ENCODE measurements at regions not wholly inside any gene's neighbourhood (a gene's known extent, or its start where the extent isn't known, plus 50 kb on each side); places are given as distances from the start of the nearest gene placed in this dataset.

DNA sequence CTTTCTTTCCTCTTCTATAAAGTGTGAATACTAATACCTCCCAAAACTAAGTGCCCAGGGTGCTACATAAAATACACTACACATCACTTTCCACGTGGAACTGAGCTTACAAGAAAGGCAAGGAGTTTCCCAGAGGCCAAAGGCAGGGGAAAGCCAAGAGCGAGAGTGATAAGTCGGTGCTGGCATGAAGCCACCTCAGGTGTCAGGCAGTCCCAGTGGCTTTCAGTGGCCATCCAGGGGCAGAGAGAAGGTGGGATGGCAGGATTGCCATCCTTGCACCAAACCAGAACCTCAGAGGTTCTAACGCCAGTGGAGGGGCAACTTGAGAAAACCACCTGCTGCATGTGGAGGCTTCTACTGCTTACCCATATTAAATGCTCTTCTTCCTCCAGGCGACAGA, 79.7 kb upstream of the DIO3 start:
- no peak overlapping the region for H3K27ac ChIP-seq
- TF ChIP-seq, protein P1, sequence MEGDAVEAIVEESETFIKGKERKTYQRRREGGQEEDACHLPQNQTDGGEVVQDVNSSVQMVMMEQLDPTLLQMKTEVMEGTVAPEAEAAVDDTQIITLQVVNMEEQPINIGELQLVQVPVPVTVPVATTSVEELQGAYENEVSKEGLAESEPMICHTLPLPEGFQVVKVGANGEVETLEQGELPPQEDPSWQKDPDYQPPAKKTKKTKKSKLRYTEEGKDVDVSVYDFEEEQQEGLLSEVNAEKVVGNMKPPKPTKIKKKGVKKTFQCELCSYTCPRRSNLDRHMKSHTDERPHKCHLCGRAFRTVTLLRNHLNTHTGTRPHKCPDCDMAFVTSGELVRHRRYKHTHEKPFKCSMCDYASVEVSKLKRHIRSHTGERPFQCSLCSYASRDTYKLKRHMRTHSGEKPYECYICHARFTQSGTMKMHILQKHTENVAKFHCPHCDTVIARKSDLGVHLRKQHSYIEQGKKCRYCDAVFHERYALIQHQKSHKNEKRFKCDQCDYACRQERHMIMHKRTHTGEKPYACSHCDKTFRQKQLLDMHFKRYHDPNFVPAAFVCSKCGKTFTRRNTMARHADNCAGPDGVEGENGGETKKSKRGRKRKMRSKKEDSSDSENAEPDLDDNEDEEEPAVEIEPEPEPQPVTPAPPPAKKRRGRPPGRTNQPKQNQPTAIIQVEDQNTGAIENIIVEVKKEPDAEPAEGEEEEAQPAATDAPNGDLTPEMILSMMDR (conservative IDR thresholded peaks at IDR 0.05): no peak
- no peak for TF ChIP-seq ZFX (IDR thresholded peaks at IDR 0.05)

DNA sequence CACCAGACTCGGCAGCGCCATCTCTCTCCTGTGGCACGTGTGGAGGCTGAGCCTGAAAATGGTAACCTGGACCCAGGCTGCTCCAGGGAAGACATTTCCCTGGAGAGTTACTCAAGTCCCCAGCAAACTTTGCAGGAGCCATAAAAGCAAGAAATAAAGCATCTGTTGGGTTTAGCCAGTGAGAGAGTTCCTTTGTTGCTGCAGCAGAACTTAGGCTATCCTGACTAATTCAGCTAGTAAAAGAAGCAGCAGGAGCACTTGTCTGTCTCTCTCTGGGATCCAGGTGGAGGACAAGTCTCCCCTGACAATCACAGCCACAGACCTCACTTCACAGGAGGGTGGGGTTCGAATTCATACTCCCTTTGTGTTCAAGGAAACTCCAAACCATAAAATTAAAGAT, 79.2 kb upstream of the DIO3 start:
- TF ChIP-seq ZFX (IDR thresholded peaks at IDR 0.05): no peak
- TF ChIP-seq, protein P1 (conservative IDR thresholded peaks at IDR 0.05): no peak
- H3K27ac ChIP-seq: no peak overlapping the region

DNA sequence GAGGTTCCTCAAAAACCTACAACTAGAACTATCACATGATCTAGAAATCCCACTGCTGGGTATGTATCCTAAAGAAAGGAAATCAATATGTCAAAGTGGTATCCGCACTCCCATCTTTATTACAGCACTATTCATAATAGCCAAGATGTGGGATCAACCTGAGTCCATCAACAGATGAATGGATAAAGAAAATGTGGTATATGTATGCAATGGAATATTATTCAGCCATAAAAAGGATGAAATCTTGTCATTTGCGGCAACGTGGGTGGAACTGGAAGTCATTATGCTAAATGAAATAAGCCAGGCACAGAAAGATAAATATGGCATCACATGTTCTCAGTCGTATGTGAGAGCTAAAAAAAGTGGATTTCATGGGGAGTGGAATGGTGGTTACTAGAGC, 77.5 kb upstream of the DIO3 start:
- TF ChIP-seq, protein P1 (conservative IDR thresholded peaks at IDR 0.05): no peak
- TF ChIP-seq ZFX (IDR thresholded peaks at IDR 0.05): no peak
- H3K27ac ChIP-seq: no peak overlapping the region

DNA sequence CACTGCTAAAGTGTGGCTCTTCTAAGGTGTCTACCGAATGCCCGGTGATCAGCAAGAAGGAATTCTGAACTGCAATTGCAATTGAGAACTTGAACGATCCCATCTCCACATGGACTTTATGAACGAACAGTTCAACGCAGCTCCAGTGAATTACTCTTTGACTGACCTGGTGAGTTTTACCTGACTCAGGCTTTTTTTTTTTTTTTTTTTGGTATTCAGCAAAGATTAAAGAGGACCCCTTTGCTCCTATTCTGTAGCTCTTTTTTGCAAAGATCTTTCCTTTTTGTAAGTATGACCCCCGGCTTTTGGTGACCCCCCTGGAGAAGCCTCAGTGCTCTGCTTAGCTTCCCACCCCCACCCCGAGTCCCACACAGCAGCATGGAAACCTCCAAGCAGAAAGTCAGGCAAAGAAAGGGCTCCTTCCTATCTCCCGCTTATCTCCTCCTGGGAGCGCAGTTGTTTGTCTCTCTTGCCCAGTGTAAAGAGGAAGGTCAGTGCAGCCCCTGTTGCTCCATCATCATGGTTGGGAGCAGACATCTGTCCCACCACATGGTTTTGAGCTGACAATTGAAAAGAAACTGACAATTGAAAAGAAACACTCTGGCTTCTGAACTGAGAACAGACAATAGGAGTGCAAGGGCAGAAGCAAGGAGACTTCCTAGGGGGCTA, 72.1 kb upstream of the DIO3 start:
- H3K27ac ChIP-seq: no peak overlapping the region
- TF ChIP-seq ZFX (IDR thresholded peaks at IDR 0.05): no peak
- TF ChIP-seq, protein P1 (conservative IDR thresholded peaks at IDR 0.05): no peak

DNA sequence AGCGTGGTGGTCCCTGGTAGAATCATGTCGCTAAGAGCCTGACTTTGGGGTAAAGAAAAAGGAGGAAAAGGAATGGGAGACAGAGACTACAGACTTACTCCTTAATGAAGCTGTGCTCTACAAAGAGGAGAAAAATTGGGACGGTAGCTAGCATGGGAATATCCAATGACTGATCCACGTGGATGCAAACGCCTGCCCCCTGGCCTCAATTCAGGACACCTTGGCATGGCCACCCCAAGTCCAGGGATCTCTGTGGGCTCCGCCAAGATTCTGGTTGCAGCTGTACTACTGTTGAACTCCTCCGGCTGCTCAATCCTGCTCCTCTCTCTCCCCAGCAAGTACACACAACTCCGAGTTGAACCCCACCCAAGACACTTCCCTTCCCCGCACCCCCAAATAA, 70.5 kb upstream of the DIO3 start:
- TF ChIP-seq, protein P1 (conservative IDR thresholded peaks at IDR 0.05): no peak
- no peak for TF ChIP-seq ZFX (IDR thresholded peaks at IDR 0.05)
- H3K27ac ChIP-seq: no peak overlapping the region

DNA sequence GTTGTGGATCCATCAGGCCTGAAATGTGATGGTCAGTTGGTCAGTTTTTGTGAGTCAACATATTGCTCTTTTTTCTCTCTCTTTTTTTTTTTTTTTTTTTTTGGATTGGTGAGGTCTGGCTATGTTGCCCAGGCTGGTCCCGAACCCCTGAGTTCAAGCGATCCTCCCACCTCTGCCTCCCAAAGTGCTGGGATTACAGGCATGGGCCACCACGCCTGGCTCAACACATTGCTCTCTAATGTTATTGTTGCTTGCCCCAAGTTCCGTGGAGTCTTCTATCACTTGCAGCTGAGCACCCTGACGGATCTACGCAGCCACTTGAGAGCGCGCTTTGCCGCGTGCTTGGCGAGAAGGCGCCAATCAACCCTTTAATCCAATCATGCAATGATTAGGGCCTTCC, 69.5 kb upstream of the DIO3 start:
- H3K27ac ChIP-seq: no peak overlapping the region
- no peak for TF ChIP-seq ZFX (IDR thresholded peaks at IDR 0.05)
- TF ChIP-seq, protein P1 (conservative IDR thresholded peaks at IDR 0.05): no peak

DNA sequence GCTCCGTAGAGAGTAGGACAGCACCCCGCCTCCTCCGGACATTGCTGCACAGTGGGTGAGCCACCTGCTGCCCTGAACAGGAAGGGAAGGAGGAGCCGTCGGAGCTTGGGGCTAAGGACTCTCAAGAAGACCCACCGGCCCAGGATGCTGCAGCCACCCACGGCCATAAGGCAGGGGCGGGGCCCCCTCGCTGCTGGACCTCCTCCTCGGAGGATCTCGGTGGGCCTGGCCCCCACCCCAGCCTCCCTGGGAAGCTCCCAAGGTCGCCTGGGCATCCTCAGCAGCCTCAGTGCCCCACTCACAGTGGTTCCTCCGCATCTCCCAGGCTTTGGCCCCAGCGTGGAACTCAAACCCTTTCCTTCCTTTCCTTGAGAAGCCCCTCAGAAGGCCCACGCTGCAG, 68.6 kb upstream of the DIO3 start:
- no peak overlapping the region for H3K27ac ChIP-seq
- no peak for TF ChIP-seq ZFX (IDR thresholded peaks at IDR 0.05)
- TF ChIP-seq, protein P1 (conservative IDR thresholded peaks at IDR 0.05): no peak
